Lower lobe of right lung (tissue), 2 donors: ENCODE measurements at regions not wholly inside any gene's neighbourhood (a gene's known extent, or its start where the extent isn't known, plus 50 kb on each side); places are given as distances from the start of the nearest gene placed in this dataset.
A peak's percentile ranks its signal among the peaks of the same experiment; 100 is the strongest.

Experiments used
- ATAC-seq, 2 donors: fragments of 200-7000 bp; cut with Tn5 transposase; one replicate each; pipeline ENCODE4 v1.9.1; 2020 to 2022; ENCODE audit warnings: mild to moderate bottlenecking in 2 of 2, moderate library complexity in 2 of 2
- DNase-seq: peaks from one replicate; pipeline ENCODE4 v3.0.0-alpha.2; 2020
- H3K27ac ChIP-seq: fragments of 200-600 bp; one replicate; pipeline ENCODE4 v1.8.0; 2022
- H3K27me3 ChIP-seq: fragments of 200-600 bp; one replicate; pipeline ENCODE4 v1.8.0; 2022; ENCODE audit warnings: low read depth
- H3K36me3 ChIP-seq: fragments of 200-600 bp; one replicate; pipeline ENCODE4 v1.8.0; 2022; ENCODE audit warnings: mild to moderate bottlenecking
- H3K4me1 ChIP-seq: fragments of 200-600 bp; one replicate; pipeline ENCODE4 v1.8.0; 2022
- H3K4me3 ChIP-seq: fragments of 200-600 bp; one replicate; pipeline ENCODE4 v1.8.0; 2022; ENCODE audit warnings: mild to moderate bottlenecking
- H3K9me3 ChIP-seq: fragments of 200-600 bp; one replicate; pipeline ENCODE4 v1.8.0; 2022
- CTCF ChIP-seq: fragments of 200-600 bp; IDR thresholded peaks from one replicate; pipeline ENCODE4 v1.8.0; 2022; ENCODE audit warnings: antibody characterized with exemption, mild to moderate bottlenecking
- intact Hi-C: fragments of 100-400 bp; cut with DNase I; formaldehyde crosslinking; loops from one replicate; pipeline ENCODE4 v1.11.0; 2022
- donor health status: DM: no; HTN: yes; CAD: no; lungs with severe emphysema.

- ATAC-seq: no peak
- H3K4me1 ChIP-seq: no peaks in the 10 kb centered on the region
- intact Hi-C loops: no loop called here
- no peaks in the 10 kb centered on the region for H3K36me3 ChIP-seq
- no peak for TF ChIP-seq CTCF
- no peak overlapping the region for H3K4me3 ChIP-seq
- H3K27ac ChIP-seq: no peak overlapping the region
- no peak for DNase-seq
- no peaks in the 10 kb centered on the region for H3K9me3 ChIP-seq
- no peaks in the 10 kb centered on the region for H3K27me3 ChIP-seq
Measured at GRCh38 chr4:110368409-110368808, 107.5 kb upstream of the ENPEP start.

GRCh38 chr4:110367156-110367555 lies 108.8 kb upstream of the ENPEP start:
- no peak for DNase-seq
- ATAC-seq: no peak
- H3K9me3 ChIP-seq: no peaks in the 10 kb centered on the region
- H3K27ac ChIP-seq: no peak overlapping the region
- intact Hi-C loops: no loop called here
- H3K36me3 ChIP-seq: no peaks in the 10 kb centered on the region
- no peak overlapping the region for H3K4me3 ChIP-seq
- no peaks in the 10 kb centered on the region for H3K27me3 ChIP-seq
- H3K4me1 ChIP-seq: no peaks in the 10 kb centered on the region
- TF ChIP-seq CTCF: no peak

- no peaks in the 10 kb centered on the region for H3K9me3 ChIP-seq
- no peaks in the 10 kb centered on the region for H3K4me1 ChIP-seq
- no peak overlapping the region for H3K27ac ChIP-seq
- no peak for DNase-seq
- no peak for TF ChIP-seq CTCF
- H3K36me3 ChIP-seq: no peaks in the 10 kb centered on the region
- H3K27me3 ChIP-seq: no peaks in the 10 kb centered on the region
- ATAC-seq: no peak
- intact Hi-C loops: no loop called here
- no peak overlapping the region for H3K4me3 ChIP-seq
Measured at GRCh38 chr4:110365761-110366160, 110.2 kb upstream of the ENPEP start.

GRCh38 chr4:110364911-110365520 lies 110.9 kb upstream of the ENPEP start:
- peak; percentile 31 to 75 for ATAC-seq
- no peak overlapping the region for H3K4me3 ChIP-seq
- no peaks in the 10 kb centered on the region for H3K36me3 ChIP-seq
- no peak for DNase-seq
- intact Hi-C loops: no loop called here
- no peaks in the 10 kb centered on the region for H3K27me3 ChIP-seq
- H3K9me3 ChIP-seq: no peaks in the 10 kb centered on the region
- no peak for TF ChIP-seq CTCF
- H3K27ac ChIP-seq: peak overlapping the region; percentile 16
- H3K4me1 ChIP-seq: no peaks in the 10 kb centered on the region

GRCh38 chr4:110361921-110362320 lies 114.0 kb upstream of the ENPEP start:
- TF ChIP-seq CTCF: no peak
- H3K27me3 ChIP-seq: no peaks in the 10 kb centered on the region
- no peaks in the 10 kb centered on the region for H3K4me1 ChIP-seq
- intact Hi-C loops: no loop called here
- H3K9me3 ChIP-seq: no peaks in the 10 kb centered on the region
- no peaks in the 10 kb centered on the region for H3K36me3 ChIP-seq
- no peak overlapping the region for H3K4me3 ChIP-seq
- DNase-seq: no peak
- no peak for ATAC-seq
- no peak overlapping the region for H3K27ac ChIP-seq

GRCh38 chr4:110359076-110359475 lies 116.9 kb upstream of the ENPEP start:
- ATAC-seq (no peak), DNase-seq (no peak)
- intact Hi-C loops: no loop called here
- Histone ChIP-seq H3K27me3 (no peaks in the 10 kb centered on the region), H3K4me1 (no peaks in the 10 kb centered on the region), H3K9me3 (no peaks in the 10 kb centered on the region), H3K36me3 (no peaks in the 10 kb centered on the region), H3K4me3 (no peak overlapping the region), H3K27ac (no peak overlapping the region)
- no peak for TF ChIP-seq CTCF
